AG09319 (cell line): ENCODE measurements at regions not wholly inside any gene's neighbourhood (a gene's known extent, or its start where the extent isn't known, plus 50 kb on each side); places are given as distances from the start of the nearest gene placed in this dataset.
"Not testable (repeated sequence)": the region's sequence is repeated elsewhere in the genome, so short reads cannot be mapped to it uniquely, and the experiment has no call there.

ENCODE experiments used
- DNase-seq: peaks from one replicate; pipeline ENCODE4 v3.0.0-alpha.2; 2010; ENCODE audit warnings: low read depth; ENCODE audit errors: extremely low read depth
- TF ChIP-seq, protein P1 (sequence below): IDR thresholded peaks from 2 replicates; pipeline ENCODE4 v1.5.1; 2011; ENCODE audit warnings: low read depth, mild to moderate bottlenecking, inconsistent platforms, low read length, moderate library complexity

GRCh38 chr10:7108141-7108540, 302.7 kb downstream of the SFMBT2 start:
- no peak for DNase-seq
- TF ChIP-seq, protein P1, sequence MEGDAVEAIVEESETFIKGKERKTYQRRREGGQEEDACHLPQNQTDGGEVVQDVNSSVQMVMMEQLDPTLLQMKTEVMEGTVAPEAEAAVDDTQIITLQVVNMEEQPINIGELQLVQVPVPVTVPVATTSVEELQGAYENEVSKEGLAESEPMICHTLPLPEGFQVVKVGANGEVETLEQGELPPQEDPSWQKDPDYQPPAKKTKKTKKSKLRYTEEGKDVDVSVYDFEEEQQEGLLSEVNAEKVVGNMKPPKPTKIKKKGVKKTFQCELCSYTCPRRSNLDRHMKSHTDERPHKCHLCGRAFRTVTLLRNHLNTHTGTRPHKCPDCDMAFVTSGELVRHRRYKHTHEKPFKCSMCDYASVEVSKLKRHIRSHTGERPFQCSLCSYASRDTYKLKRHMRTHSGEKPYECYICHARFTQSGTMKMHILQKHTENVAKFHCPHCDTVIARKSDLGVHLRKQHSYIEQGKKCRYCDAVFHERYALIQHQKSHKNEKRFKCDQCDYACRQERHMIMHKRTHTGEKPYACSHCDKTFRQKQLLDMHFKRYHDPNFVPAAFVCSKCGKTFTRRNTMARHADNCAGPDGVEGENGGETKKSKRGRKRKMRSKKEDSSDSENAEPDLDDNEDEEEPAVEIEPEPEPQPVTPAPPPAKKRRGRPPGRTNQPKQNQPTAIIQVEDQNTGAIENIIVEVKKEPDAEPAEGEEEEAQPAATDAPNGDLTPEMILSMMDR: no peak

GRCh38 chr10:7107285-7107684, 303.5 kb downstream of the SFMBT2 start:
- TF ChIP-seq, protein P1: no peak
- DNase-seq: no peak

DNA sequence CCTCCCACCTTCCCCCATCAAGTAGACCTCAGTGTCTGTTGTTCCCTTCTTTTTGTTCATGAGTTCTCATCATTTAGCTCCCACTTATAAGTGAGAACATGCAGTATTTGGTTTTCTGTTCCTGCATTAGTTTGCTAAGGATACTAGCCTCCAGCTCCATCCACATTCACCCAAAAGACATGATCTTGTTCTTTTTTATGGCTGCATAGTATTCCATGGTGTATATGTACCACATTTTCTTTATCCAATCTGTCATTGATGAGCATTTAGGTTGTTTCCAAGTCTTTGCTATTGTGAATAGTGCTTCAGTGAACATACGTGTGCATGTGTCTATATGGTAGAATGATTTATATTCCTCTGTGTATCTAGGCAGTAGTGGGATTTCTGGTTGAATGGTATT, 306.5 kb downstream of the SFMBT2 start:
- not testable (repeated sequence) for DNase-seq

- no peak for DNase-seq
- TF ChIP-seq, protein P1: no peak
Observed at GRCh38 chr10:7102557-7103349, 308.1 kb downstream of the SFMBT2 start.

DNA sequence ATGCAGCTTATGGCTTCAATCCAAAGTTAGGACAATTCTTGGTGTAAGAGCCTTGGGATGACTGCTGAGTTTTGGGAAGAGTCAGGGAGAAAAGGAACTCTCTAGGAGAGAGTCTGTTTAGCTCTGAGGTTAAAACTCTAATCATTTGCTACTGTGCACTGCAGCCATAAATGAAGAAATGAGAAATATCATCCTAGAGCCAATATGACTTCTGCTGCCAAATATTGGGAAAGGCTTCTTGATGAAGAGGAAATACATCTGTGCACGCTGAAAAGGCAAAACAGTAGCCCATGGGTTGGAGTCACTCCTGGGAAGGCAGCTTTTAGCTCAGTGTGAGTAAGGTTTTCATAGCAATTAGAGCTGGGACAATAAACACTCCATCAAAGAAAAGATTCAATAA, 308.8 kb downstream of the SFMBT2 start:
- no peak for DNase-seq
- TF ChIP-seq, protein P1: no peak

GRCh38 chr10:7101451-7101850, 309.4 kb downstream of the SFMBT2 start:
- DNase-seq: no peak

DNA sequence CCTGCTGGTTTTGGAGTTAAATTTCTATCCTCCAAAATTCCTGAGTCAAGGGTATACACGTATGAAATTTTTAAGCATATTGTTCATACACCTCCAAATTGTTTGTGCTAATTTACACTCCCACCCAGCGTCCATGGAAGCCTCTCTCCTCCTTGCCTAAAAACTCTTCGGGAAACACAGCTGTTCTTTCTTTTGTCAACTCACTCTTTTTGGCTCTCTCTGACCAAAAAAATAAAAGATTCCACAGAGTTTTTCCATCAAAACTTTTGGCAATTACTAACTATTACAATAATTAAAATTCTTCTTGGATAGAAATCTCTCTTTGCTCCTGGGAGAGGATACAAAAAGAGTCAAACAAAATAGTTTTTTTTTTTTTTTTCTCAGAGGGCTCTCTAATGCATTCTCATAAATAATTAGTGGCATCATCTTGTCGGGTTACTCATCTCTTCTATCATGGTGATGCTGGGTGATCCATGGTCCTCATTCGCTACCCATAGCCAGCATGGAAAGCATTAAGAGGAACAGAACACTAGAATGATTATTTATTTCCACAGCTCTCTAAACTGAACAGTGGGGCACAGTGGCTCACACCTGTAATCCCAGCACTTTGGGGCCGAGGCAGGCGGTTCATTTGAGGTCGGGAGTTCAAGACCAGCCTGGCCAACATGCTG, 310.7 kb downstream of the SFMBT2 start:
- no peak for DNase-seq
- TF ChIP-seq, protein P1: no peak

More at GRCh38 chr10:7101451-7101850, 309.4 kb downstream of the SFMBT2 start:
- TF ChIP-seq, protein P1: no peak
